ENCODE measurements at regions not wholly inside any gene's neighbourhood (a gene's known extent, or its start where the extent isn't known, plus 50 kb on each side); places are given as distances from the start of the nearest gene placed in this dataset.

- TF ChIP-seq CTCF (tag by site-specific recombination; IDR thresholded peaks at IDR 0.05) = no peak
- no peak for TF ChIP-seq ZNF670 (tag by site-specific recombination; IDR thresholded peaks at IDR 0.05; ENCODE audit: low read depth)
- TF ChIP-seq ZNF24 (tag by site-specific recombination; IDR thresholded peaks at IDR 0.05) = no peak
- no peak for TF ChIP-seq ZNF398 (tag by site-specific recombination; IDR thresholded peaks at IDR 0.05)
- TF ChIP-seq ZNF37A (tag by site-specific recombination; IDR thresholded peaks at IDR 0.05) = no peak
- no peak for TF ChIP-seq ZNF623 (tag by site-specific recombination; IDR thresholded peaks at IDR 0.05)
- no peak for TF ChIP-seq MYNN (tag by site-specific recombination; IDR thresholded peaks at IDR 0.05; ENCODE audit: borderline replicate concordance)
- no peak for TF ChIP-seq OVOL3 (tag by site-specific recombination; IDR thresholded peaks at IDR 0.05)
- no peak for TF ChIP-seq ZNF510 (tag by site-specific recombination; IDR thresholded peaks at IDR 0.05; ENCODE audit: insufficient replicate concordance)
- TF ChIP-seq YY2 (tag by site-specific recombination; IDR thresholded peaks at IDR 0.05) = no peak
- TF ChIP-seq AEBP2 (tag by site-specific recombination; IDR thresholded peaks at IDR 0.05; ENCODE audit: borderline replicate concordance) = no peak
- TF ChIP-seq ZFP3 (tag by site-specific recombination; IDR thresholded peaks at IDR 0.05; ENCODE audit: low read depth) = no peak
- TF ChIP-seq KLF16 (tag by site-specific recombination; IDR thresholded peaks at IDR 0.05) = no peak
Measured at GRCh38 chr10:109735776-109736175, 187.5 kb downstream of the XPNPEP1 start.
